ENCODE measurements at regions not wholly inside any gene's neighbourhood (a gene's known extent, or its start where the extent isn't known, plus 50 kb on each side); places are given as distances from the start of the nearest gene placed in this dataset.
"Not testable (repeated sequence)": the region's sequence is repeated elsewhere in the genome, so short reads cannot be mapped to it uniquely, and the experiment has no call there.

GRCh38 chr4:122996350-122996749 is 74.0 kb upstream of the NUDT6 start:
- 96% methylated on average over 1 of the region's 1 CpG for WGBS
- H3K27ac ChIP-seq = no peak overlapping the region
- intact Hi-C loops (cut with DNase I) = no loop called here
- no peaks in the 10 kb centered on the region for H3K9me3 ChIP-seq
- TF ChIP-seq CTCF (IDR thresholded peaks at IDR 0.05) (no peak), POLR2A (IDR thresholded peaks at IDR 0.05) (no peak), POLR2AphosphoS5 (IDR thresholded peaks at IDR 0.05) (no peak)
- no peaks in the 10 kb centered on the region for H3K36me3 ChIP-seq
- DNase-seq (ENCODE audit: low spot score) = no peak
- H3K27me3 ChIP-seq (replicated peaks; ENCODE audit: insufficient read depth) = no peaks in the 10 kb centered on the region
- no peak overlapping the region for H3K4me3 ChIP-seq
- no peaks in the 10 kb centered on the region for H3K4me1 ChIP-seq (replicated peaks)

- TF ChIP-seq POLR2A (IDR thresholded peaks at IDR 0.05) (no peak), CTCF (IDR thresholded peaks at IDR 0.05) (no peak), POLR2AphosphoS5 (IDR thresholded peaks at IDR 0.05) (no peak)
- Histone ChIP-seq H3K4me3 (no peak overlapping the region), H3K36me3 (no peaks in the 10 kb centered on the region), H3K27me3 (replicated peaks; ENCODE audit: insufficient read depth) (no peaks in the 10 kb centered on the region), H3K27ac (no peak overlapping the region), H3K4me1 (replicated peaks) (no peaks in the 10 kb centered on the region), H3K9me3 (no peaks in the 10 kb centered on the region)
- DNase-seq (ENCODE audit: low spot score) = no peak
- intact Hi-C loops (cut with DNase I) = no loop called here
- WGBS = 88% methylated on average over 2 of the region's 2 CpGs
Measured at GRCh38 chr4:122997463-122998101, 75.2 kb upstream of the NUDT6 start.

- H3K9me3 ChIP-seq; H3K27ac ChIP-seq; intact Hi-C loops (cut with DNase I); H3K4me1 ChIP-seq (replicated peaks); H3K36me3 ChIP-seq; H3K27me3 ChIP-seq (replicated peaks; ENCODE audit: insufficient read depth); DNase-seq (ENCODE audit: low spot score); H3K4me3 ChIP-seq: not testable (repeated sequence)
- WGBS = 98% methylated on average over 17 of the region's 17 CpGs
Measured at GRCh38 chr4:123004079-123004478, 81.7 kb upstream of the NUDT6 start.

- intact Hi-C loops (cut with DNase I); H3K4me1 ChIP-seq (replicated peaks); DNase-seq (ENCODE audit: low spot score); H3K9me3 ChIP-seq; H3K4me3 ChIP-seq; H3K27me3 ChIP-seq (replicated peaks; ENCODE audit: insufficient read depth); H3K36me3 ChIP-seq; H3K27ac ChIP-seq: not testable (repeated sequence)
- WGBS = 60% methylated on average over 3 of the region's 3 CpGs
Measured at GRCh38 chr4:123005126-123005525, 82.7 kb upstream of the NUDT6 start.

GRCh38 chr4:123007679-123008078 is 85.3 kb upstream of the NUDT6 start:
- Histone ChIP-seq H3K27ac (no peak overlapping the region), H3K4me3 (no peak overlapping the region), H3K4me1 (replicated peaks) (no peaks in the 10 kb centered on the region), H3K36me3 (no peaks in the 10 kb centered on the region), H3K9me3 (no peaks in the 10 kb centered on the region), H3K27me3 (replicated peaks; ENCODE audit: insufficient read depth) (no peaks in the 10 kb centered on the region)
- DNase-seq (ENCODE audit: low spot score) = no peak
- no peak for TF ChIP-seq CTCF (IDR thresholded peaks at IDR 0.05)
- no peak for TF ChIP-seq POLR2A (IDR thresholded peaks at IDR 0.05)
- TF ChIP-seq POLR2AphosphoS5 (IDR thresholded peaks at IDR 0.05) = no peak
- intact Hi-C loops (cut with DNase I) = no loop called here

- intact Hi-C loops (cut with DNase I) = not testable (repeated sequence)
Measured at GRCh38 chr4:123012416-123012815, 90.0 kb upstream of the NUDT6 start.

More at GRCh38 chr4:123012416-123012815, 90.0 kb upstream of the NUDT6 start:
- H3K9me3 ChIP-seq; H3K4me1 ChIP-seq (replicated peaks); DNase-seq (ENCODE audit: low spot score); H3K36me3 ChIP-seq; H3K27me3 ChIP-seq (replicated peaks; ENCODE audit: insufficient read depth); H3K4me3 ChIP-seq; H3K27ac ChIP-seq: not testable (repeated sequence)
- WGBS = 86% methylated on average over 12 of the region's 12 CpGs
